NB4 (cell line): ENCODE measurements at regions not wholly inside any gene's neighbourhood (a gene's known extent, or its start where the extent isn't known, plus 50 kb on each side); places are given as distances from the start of the nearest gene placed in this dataset.
A peak's percentile ranks its signal among the peaks of the same experiment; 100 is the strongest.

Source experiments
- POLR2A ChIP-seq: IDR thresholded peaks from 2 replicates; pipeline ENCODE4 v1.6.1; 2011; ENCODE audit warnings: mild to moderate bottlenecking; ENCODE audit not compliant: insufficient read length; ENCODE audit errors: extremely low read depth
- TF ChIP-seq, protein P1 (sequence below): IDR thresholded peaks from one replicate; pipeline ENCODE4 v1.5.1; 2012; ENCODE audit warnings: low read depth, low read length
- TF ChIP-seq, protein P2 (sequence below): IDR thresholded peaks from 2 replicates; pipeline ENCODE4 v1.6.1; 2011; ENCODE audit warnings: low read depth, low read length

DNA sequence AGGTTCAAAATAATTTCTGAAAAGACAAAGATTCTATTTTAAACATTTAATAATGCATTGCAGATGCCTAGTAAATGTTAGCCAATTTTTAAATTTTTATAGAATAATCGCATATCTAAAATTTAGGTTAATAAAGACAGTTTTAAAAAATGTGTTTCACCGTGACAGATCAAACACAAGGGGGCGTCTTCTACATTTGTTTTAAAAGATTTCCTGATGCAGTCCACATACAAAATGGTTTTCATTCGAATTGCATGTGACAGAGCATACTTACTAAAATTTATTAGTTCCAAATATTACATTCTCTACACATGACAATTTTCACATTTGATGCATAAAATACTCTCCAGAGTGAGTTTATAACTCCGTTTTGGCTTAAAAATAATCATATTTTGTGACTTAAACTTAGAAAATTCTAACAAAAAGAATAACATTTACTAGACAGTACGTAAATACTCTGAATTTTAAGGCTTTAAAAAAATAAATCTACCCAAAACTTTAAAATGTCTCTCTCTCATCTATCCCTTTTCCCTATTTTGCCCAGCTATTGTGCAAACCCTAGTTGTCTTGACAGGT is 75.5 kb downstream of the ADAMTS1 start:
- TF ChIP-seq, protein P1, sequence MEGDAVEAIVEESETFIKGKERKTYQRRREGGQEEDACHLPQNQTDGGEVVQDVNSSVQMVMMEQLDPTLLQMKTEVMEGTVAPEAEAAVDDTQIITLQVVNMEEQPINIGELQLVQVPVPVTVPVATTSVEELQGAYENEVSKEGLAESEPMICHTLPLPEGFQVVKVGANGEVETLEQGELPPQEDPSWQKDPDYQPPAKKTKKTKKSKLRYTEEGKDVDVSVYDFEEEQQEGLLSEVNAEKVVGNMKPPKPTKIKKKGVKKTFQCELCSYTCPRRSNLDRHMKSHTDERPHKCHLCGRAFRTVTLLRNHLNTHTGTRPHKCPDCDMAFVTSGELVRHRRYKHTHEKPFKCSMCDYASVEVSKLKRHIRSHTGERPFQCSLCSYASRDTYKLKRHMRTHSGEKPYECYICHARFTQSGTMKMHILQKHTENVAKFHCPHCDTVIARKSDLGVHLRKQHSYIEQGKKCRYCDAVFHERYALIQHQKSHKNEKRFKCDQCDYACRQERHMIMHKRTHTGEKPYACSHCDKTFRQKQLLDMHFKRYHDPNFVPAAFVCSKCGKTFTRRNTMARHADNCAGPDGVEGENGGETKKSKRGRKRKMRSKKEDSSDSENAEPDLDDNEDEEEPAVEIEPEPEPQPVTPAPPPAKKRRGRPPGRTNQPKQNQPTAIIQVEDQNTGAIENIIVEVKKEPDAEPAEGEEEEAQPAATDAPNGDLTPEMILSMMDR = peak; percentile 22
- TF ChIP-seq POLR2A = no peak
- TF ChIP-seq, protein P2, sequence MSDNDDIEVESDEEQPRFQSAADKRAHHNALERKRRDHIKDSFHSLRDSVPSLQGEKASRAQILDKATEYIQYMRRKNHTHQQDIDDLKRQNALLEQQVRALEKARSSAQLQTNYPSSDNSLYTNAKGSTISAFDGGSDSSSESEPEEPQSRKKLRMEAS = no peak
